GM12891 (cell line): ENCODE measurements at regions not wholly inside any gene's neighbourhood (a gene's known extent, or its start where the extent isn't known, plus 50 kb on each side); places are given as distances from the start of the nearest gene placed in this dataset.
A peak's percentile ranks its signal among the peaks of the same experiment; 100 is the strongest.
"Not testable (repeated sequence)": the region's sequence is repeated elsewhere in the genome, so short reads cannot be mapped to it uniquely, and the experiment has no call there.

Experiments
- DNase-seq: peaks from one replicate; pipeline ENCODE4 v3.0.0; 2011; ENCODE audit warnings: low spot score; ENCODE audit not compliant: insufficient read length
- FAIRE-seq: peaks from 2 replicates; lab custom pipeline; 2011; peaks lifted over from hg19 to GRCh38; lab: Jason Lieb, UNC
- PAX5 ChIP-seq: IDR thresholded peaks from 2 replicates; pipeline ENCODE4 v1.6.1; 2011; ENCODE audit warnings: low read length, moderate library complexity, mild to moderate bottlenecking; ENCODE audit not compliant: insufficient read depth, severe bottlenecking
- POLR2A ChIP-seq: IDR thresholded peaks from 2 replicates; pipeline ENCODE4 v1.6.1; 2011; ENCODE audit warnings: low read depth, low read length, control low read depth
- POLR2AphosphoS5 ChIP-seq: IDR thresholded peaks from 2 replicates; pipeline ENCODE4 v1.6.1; 2011; ENCODE audit warnings: low read depth, low read length, control low read depth
- POU2F2 ChIP-seq: IDR thresholded peaks from 2 replicates; pipeline ENCODE4 v1.6.1; 2011; ENCODE audit warnings: low read depth, mild to moderate bottlenecking, control low read depth, low read length, moderate library complexity
- SPI1 ChIP-seq: IDR thresholded peaks from 2 replicates; pipeline ENCODE4 v1.6.1; 2011; ENCODE audit warnings: low read depth, low read length, control low read depth
- TAF1 ChIP-seq: IDR thresholded peaks from 2 replicates; pipeline ENCODE4 v1.6.1; 2011; ENCODE audit warnings: low read depth, low read length, control low read depth

DNA sequence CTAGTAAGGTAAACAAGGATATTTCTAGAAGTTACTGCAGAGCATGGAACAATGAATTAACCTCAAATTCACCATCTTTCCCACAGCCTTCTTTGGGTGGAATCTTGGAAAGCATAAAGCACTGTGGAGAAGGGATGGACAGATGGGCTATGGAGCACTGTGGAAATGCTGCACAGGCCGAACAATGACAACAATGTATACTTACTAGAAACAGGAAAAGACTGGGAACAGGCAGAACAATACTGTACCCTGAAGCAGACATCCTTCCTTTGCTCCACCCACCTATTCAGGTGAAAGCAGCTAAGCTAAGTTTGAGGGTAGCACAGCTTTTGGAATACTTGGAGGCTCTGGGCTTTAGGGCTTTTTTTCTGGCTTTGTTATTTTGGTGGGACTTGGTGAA lies 250.6 kb upstream of the KLF8 start:
- no peak for TF ChIP-seq POLR2AphosphoS5
- no peak for TF ChIP-seq POLR2A
- TF ChIP-seq POU2F2 = no peak
- TF ChIP-seq PAX5 = no peak
- TF ChIP-seq TAF1 = no peak
- TF ChIP-seq SPI1 = no peak
- no peak for FAIRE-seq
- DNase-seq = no peak

- TF ChIP-seq PAX5 (no peak), SPI1 (no peak), TAF1 (no peak), POLR2A (no peak), POU2F2 (no peak), POLR2AphosphoS5 (no peak)
- DNase-seq (no peak), FAIRE-seq (no peak)
Measured at GRCh38 chrX:55996649-55997048, 235.5 kb upstream of the KLF8 start.

- TF ChIP-seq PAX5 = no peak
- no peak for TF ChIP-seq TAF1
- TF ChIP-seq SPI1 = no peak
- TF ChIP-seq POLR2AphosphoS5 = no peak
- no peak for TF ChIP-seq POU2F2
- no peak for TF ChIP-seq POLR2A
- no peak for DNase-seq
- no peak for FAIRE-seq
Measured at GRCh38 chrX:56000174-56000573, 232.0 kb upstream of the KLF8 start.

DNA sequence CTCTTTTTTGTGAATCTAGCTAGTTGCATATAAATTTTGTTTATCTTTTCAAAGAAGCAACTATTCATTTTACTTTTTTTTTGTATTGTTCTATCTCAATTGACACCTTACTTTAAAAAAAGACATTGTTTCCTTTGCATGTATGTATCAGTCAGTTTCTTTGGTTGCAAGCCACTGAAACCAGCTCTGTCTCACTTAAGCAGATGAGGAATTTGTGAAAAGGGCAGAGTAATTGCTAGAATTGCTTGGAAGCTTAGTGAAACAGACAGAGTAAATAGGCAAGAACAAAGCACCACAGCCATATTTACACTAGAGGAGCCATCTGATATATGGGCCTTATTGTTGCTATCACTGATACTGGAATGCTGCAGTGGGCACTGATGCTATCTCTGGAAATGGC lies 231.4 kb upstream of the KLF8 start:
- no peak for DNase-seq
- TF ChIP-seq POLR2A (no peak), POU2F2 (no peak), TAF1 (no peak), PAX5 (no peak), POLR2AphosphoS5 (no peak), SPI1 (no peak)
- peak; percentile 77 for FAIRE-seq

DNA sequence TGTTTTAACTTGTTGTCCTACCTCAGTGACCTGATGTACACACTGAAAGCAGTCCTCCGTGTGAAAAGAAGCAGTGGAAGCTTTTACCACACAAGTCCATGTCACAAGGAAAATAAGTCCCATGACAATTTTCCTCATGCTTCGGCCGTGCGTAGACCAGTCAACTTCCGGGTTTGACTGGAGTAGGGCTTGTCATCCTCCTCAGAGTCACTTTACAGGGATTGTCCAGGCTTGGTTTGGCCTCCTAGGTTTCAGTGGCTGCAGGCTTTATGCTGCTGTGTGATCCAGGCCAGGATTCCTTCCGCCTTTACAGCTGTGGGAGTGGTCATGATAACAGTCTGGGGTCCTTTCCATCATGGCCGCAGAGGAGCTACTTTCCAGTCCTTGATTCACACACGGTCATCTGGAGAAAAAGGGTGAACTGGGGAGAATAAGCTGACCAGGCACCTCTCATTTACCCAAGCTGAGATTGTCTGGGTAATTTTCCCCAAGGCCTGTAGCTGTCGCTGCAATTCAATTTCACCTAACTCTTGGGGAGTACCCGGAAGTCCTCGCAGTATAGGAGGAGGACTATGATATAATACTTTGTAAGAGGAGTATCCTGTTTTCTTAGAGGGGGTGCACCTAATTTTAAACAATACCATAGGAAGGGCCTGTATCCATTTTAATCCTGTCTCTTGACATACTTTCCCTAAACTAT lies 206.1 kb upstream of the KLF8 start:
- no peak for TF ChIP-seq POLR2AphosphoS5
- no peak for TF ChIP-seq SPI1
- TF ChIP-seq PAX5 = no peak
- no peak for TF ChIP-seq POU2F2
- no peak for TF ChIP-seq TAF1
- TF ChIP-seq POLR2A = no peak
- FAIRE-seq = no peak
- DNase-seq = no peak

- DNase-seq (no peak), FAIRE-seq (no peak)
- TF ChIP-seq POLR2AphosphoS5 = no peak
- no peak for TF ChIP-seq POU2F2
- TF ChIP-seq POLR2A = no peak
- TF ChIP-seq SPI1 = no peak
- TF ChIP-seq TAF1 = no peak
- no peak for TF ChIP-seq PAX5
Measured at GRCh38 chrX:56026815-56027214, 205.3 kb upstream of the KLF8 start.

- DNase-seq (no peak), FAIRE-seq (no peak)
- TF ChIP-seq POLR2A = no peak
- TF ChIP-seq SPI1 = no peak
- TF ChIP-seq PAX5 = no peak
- no peak for TF ChIP-seq POU2F2
- TF ChIP-seq POLR2AphosphoS5 = no peak
- no peak for TF ChIP-seq TAF1
Measured at GRCh38 chrX:56029188-56029587, 203.0 kb upstream of the KLF8 start.

GRCh38 chrX:56029691-56030090 lies 202.5 kb upstream of the KLF8 start:
- DNase-seq = no peak
- FAIRE-seq = no peak
- TF ChIP-seq POLR2AphosphoS5 (no peak), POLR2A (no peak), TAF1 (no peak)

GRCh38 chrX:56031409-56031808 lies 200.7 kb upstream of the KLF8 start:
- FAIRE-seq (no peak), DNase-seq (no peak)
- no peak for TF ChIP-seq POLR2A
- TF ChIP-seq TAF1 = no peak
- TF ChIP-seq PAX5 = no peak
- TF ChIP-seq SPI1 = no peak
- no peak for TF ChIP-seq POU2F2

GRCh38 chrX:56033495-56034180 lies 198.5 kb upstream of the KLF8 start:
- FAIRE-seq = no peak
- DNase-seq = no peak
- TF ChIP-seq POLR2A (no peak), TAF1 (no peak), PAX5 (no peak), POU2F2 (no peak), SPI1 (no peak), POLR2AphosphoS5 (no peak)

DNA sequence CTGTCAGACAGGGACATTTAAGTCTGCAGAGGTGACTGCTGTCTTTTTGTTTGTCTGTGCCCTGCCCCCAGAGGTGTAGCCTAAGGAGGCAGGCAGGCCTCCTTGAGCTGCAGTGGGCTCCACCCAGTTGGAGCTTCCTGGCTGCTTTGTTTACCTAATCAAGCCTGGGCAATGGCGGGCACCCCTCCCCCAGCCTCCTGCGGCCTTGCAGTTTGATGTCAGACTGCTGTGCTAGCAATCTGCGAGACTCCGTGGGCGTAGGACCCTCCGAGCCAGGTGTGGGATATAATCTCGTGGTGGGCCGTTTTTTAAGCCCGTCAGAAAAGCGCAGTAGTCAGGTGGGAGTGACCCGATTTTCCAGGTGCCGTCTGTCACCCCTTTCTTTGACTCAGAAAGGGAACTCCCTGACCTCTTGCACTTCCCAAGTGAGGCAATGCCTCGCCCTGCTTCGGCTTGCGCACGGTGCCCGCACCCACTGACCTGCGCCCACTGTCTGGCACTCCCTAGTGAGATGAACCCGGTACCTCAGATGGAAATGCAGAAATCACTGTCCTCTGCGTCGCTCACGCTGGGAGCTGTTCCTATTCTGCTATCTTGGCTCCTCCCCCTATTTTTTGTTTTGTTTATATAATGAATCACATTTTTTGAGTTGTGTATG lies 179.4 kb upstream of the KLF8 start:
- not testable (repeated sequence) for FAIRE-seq, DNase-seq
